WTC11 (cell line): ENCODE measurements at regions not wholly inside any gene's neighbourhood (a gene's known extent, or its start where the extent isn't known, plus 50 kb on each side); places are given as distances from the start of the nearest gene placed in this dataset.

Experiments used
- ATAC-seq: fragments of 200-7000 bp; cut with Tn5 transposase; 2 replicates; pipeline ENCODE4 v1.10.0; 2021; ENCODE audit warnings: mild to moderate bottlenecking, moderate library complexity
- CTCF ChIA-PET: fragments of 300-600 bp; sonication (Branson Sonifier 250); formaldehyde crosslinking; loops from one replicate; lab custom pipeline; 2021; ENCODE audit warnings: antibody characterized with exemption; lab: Charles Lee
- POLR2A ChIA-PET: fragments of 350-600 bp; sonication (Branson Sonifier 250); formaldehyde crosslinking; loops from one replicate; lab custom pipeline; 2021; ENCODE audit warnings: antibody characterized with exemption; lab: Charles Lee
- DNase-seq: peaks from one replicate; pipeline ENCODE4 v3.0.0; 2021; ENCODE audit warnings: low spot score
- H3K27ac Mint-ChIP-seq: 2 replicates; pipeline ENCODE4 v1.8.0; 2021; ENCODE audit warnings: mixed read lengths
- H3K27me3 Mint-ChIP-seq: 2 replicates; pipeline ENCODE4 v1.8.0; 2021; ENCODE audit warnings: low read depth, mild to moderate bottlenecking, moderate library complexity, mixed read lengths
- H3K36me3 Mint-ChIP-seq: 2 replicates; pipeline ENCODE4 v1.8.0; 2021; ENCODE audit warnings: mixed read lengths
- H3K4me1 Mint-ChIP-seq: 2 replicates; pipeline ENCODE4 v1.8.0; 2022; ENCODE audit warnings: mixed read lengths
- H3K4me3 Mint-ChIP-seq: 2 replicates; pipeline ENCODE4 v1.8.0; 2021; ENCODE audit warnings: mild to moderate bottlenecking, moderate library complexity, mixed read lengths
- H3K9me3 Mint-ChIP-seq: 2 replicates; pipeline ENCODE4 v1.8.0; 2021; ENCODE audit warnings: mixed read lengths
- ARID4B ChIP-seq: sonication (generic); formaldehyde crosslinking; IDR thresholded peaks from 2 replicates; pipeline ENCODE4 v1.8.0; 2023; ENCODE audit warnings: missing genetic modification reagents, mild to moderate bottlenecking, borderline replicate concordance
- ATF2 ChIP-seq: sonication (generic); formaldehyde crosslinking; IDR thresholded peaks from 2 replicates; pipeline ENCODE4 v1.8.1; 2022; ENCODE audit warnings: low read depth, missing genetic modification reagents, borderline replicate concordance
- ATF3 ChIP-seq: sonication (generic); formaldehyde crosslinking; conservative IDR thresholded peaks from 2 replicates; pipeline ENCODE4 v1.8.1; 2022; ENCODE audit warnings: mild to moderate bottlenecking, missing genetic modification reagents
- CBFB ChIP-seq: sonication (generic); formaldehyde crosslinking; IDR thresholded peaks from 2 replicates; pipeline ENCODE4 v1.8.1; 2022; ENCODE audit warnings: mild to moderate bottlenecking, low read depth, missing genetic modification reagents
- E2F5 ChIP-seq: sonication (generic); formaldehyde crosslinking; IDR thresholded peaks from 2 replicates; pipeline ENCODE4 v1.8.1; 2022; ENCODE audit warnings: mild to moderate bottlenecking, moderate library complexity, missing genetic modification reagents
- ERG ChIP-seq: fragments of 250-450 bp; sonication (Bioruptor Pico); IDR thresholded peaks from 2 replicates; pipeline ENCODE4 v1.8.0; 2021; ENCODE audit warnings: mild to moderate bottlenecking
- ESRRA ChIP-seq: sonication (generic); formaldehyde crosslinking; IDR thresholded peaks from 2 replicates; pipeline ENCODE4 v1.8.1; 2022; ENCODE audit warnings: mild to moderate bottlenecking, missing genetic modification reagents, borderline replicate concordance
- FOXK1 ChIP-seq: sonication (generic); formaldehyde crosslinking; IDR thresholded peaks from 2 replicates; pipeline ENCODE4 v1.8.0; 2022; ENCODE audit warnings: mild to moderate bottlenecking, moderate library complexity, missing genetic modification reagents
- FOXP4 ChIP-seq: sonication (generic); formaldehyde crosslinking; IDR thresholded peaks from 2 replicates; pipeline ENCODE4 v1.8.0; 2022; ENCODE audit warnings: mild to moderate bottlenecking, missing genetic modification reagents
- GABPB1 ChIP-seq: sonication (generic); formaldehyde crosslinking; IDR thresholded peaks from 2 replicates; pipeline ENCODE4 v1.8.1; 2023; ENCODE audit warnings: mild to moderate bottlenecking, missing genetic modification reagents
- HMGXB4 ChIP-seq: sonication (generic); formaldehyde crosslinking; IDR thresholded peaks from 2 replicates; pipeline ENCODE4 v1.8.1; 2023; ENCODE audit warnings: mild to moderate bottlenecking, moderate library complexity, missing genetic modification reagents
- IRF2 ChIP-seq: sonication (generic); formaldehyde crosslinking; IDR thresholded peaks from 2 replicates; pipeline ENCODE4 v1.8.0; 2022; ENCODE audit warnings: low read depth, missing genetic modification reagents, borderline replicate concordance
- JAZF1 ChIP-seq: fragments of 250-450 bp; sonication (Bioruptor Pico); IDR thresholded peaks from 2 replicates; pipeline ENCODE4 v1.9.0; 2021; ENCODE audit warnings: moderate library complexity, mild to moderate bottlenecking, inconsistent platforms
- KAT7 ChIP-seq: sonication (generic); formaldehyde crosslinking; IDR thresholded peaks from 2 replicates; pipeline ENCODE4 v1.8.1; 2023; ENCODE audit warnings: missing genetic modification reagents, mild to moderate bottlenecking, borderline replicate concordance
- MLX ChIP-seq: sonication (generic); formaldehyde crosslinking; IDR thresholded peaks from 2 replicates; pipeline ENCODE4 v1.8.1; 2023; ENCODE audit warnings: mild to moderate bottlenecking, missing genetic modification reagents, moderate library complexity
- NR3C1 ChIP-seq: sonication (generic); formaldehyde crosslinking; conservative IDR thresholded peaks from 2 replicates; pipeline ENCODE4 v1.8.1; 2023; ENCODE audit warnings: low read depth, mild to moderate bottlenecking, missing genetic modification reagents
- OVOL2 ChIP-seq: fragments of 250-450 bp; sonication (Bioruptor Pico); IDR thresholded peaks from 2 replicates; pipeline ENCODE4 v1.9.0; 2021; ENCODE audit warnings: mild to moderate bottlenecking, borderline replicate concordance
- PRRX2 ChIP-seq: fragments of 250-450 bp; sonication (Bioruptor Pico); IDR thresholded peaks from 2 replicates; pipeline ENCODE4 v1.8.0; 2021; ENCODE audit warnings: mild to moderate bottlenecking
- SMAD4 ChIP-seq: sonication (generic); formaldehyde crosslinking; IDR thresholded peaks from 2 replicates; pipeline ENCODE4 v1.8.0; 2022; ENCODE audit warnings: mild to moderate bottlenecking, missing genetic modification reagents
- SOX15 ChIP-seq: fragments of 250-450 bp; sonication (Bioruptor Pico); IDR thresholded peaks from 2 replicates; pipeline ENCODE4 v1.9.0; 2021; ENCODE audit warnings: mild to moderate bottlenecking
- SP1 ChIP-seq: sonication (generic); formaldehyde crosslinking; conservative IDR thresholded peaks from 2 replicates; pipeline ENCODE4 v1.8.1; 2022; ENCODE audit warnings: missing genetic modification reagents
- TEAD1 ChIP-seq: sonication (generic); formaldehyde crosslinking; IDR thresholded peaks from 2 replicates; pipeline ENCODE4 v1.8.0; 2022; ENCODE audit warnings: mild to moderate bottlenecking, missing genetic modification reagents
- ZNF138 ChIP-seq: sonication (generic); formaldehyde crosslinking; conservative IDR thresholded peaks from 2 replicates; pipeline ENCODE4 v1.8.1; 2022; ENCODE audit warnings: mild to moderate bottlenecking, moderate library complexity, missing genetic modification reagents
- ZNF232 ChIP-seq: sonication (generic); formaldehyde crosslinking; IDR thresholded peaks from 2 replicates; pipeline ENCODE4 v1.8.0; 2022; ENCODE audit warnings: mild to moderate bottlenecking, missing genetic modification reagents

- peaks cover 6% of the 10 kb centered on the region; the same call in 1 of the 2 replicates for H3K36me3 Mint-ChIP-seq
- peaks cover 27% of the 10 kb centered on the region for H3K9me3 Mint-ChIP-seq
- H3K4me1 Mint-ChIP-seq: peaks cover 25% of the 10 kb centered on the region
- no peak for DNase-seq
- ChIA-PET POLR2A (no interaction called here), CTCF (interaction anchor here (0.6 to 1.5 kb wide), 2 partner anchors 146 to 173 kb away, joined by 3 to 5 read pairs; no protein-coding TSS in a partner anchor)
- no peak for TF ChIP-seq ARID4B (CRISPR knock-in tag)
- TF ChIP-seq PRRX2 (CRISPR knock-in tag): no peak
- no peak for TF ChIP-seq KAT7
- no peak for TF ChIP-seq E2F5 (CRISPR knock-in tag)
- TF ChIP-seq CBFB (CRISPR knock-in tag): no peak
- TF ChIP-seq ZNF138 (CRISPR knock-in tag): no peak
- no peak for TF ChIP-seq SOX15
- TF ChIP-seq SP1 (CRISPR knock-in tag): no peak
- no peak for TF ChIP-seq GABPB1
- no peak for TF ChIP-seq ZNF232 (CRISPR knock-in tag)
- ATAC-seq: no peak
- no peak overlapping the region for H3K4me3 Mint-ChIP-seq
- no peaks in the 10 kb centered on the region for H3K27me3 Mint-ChIP-seq
- no peak overlapping the region for H3K27ac Mint-ChIP-seq
These were observed 58.6 kb upstream of the LIFR start for GRCh38 chr5:38615042-38615441.

- H3K27me3 Mint-ChIP-seq: no peaks in the 10 kb centered on the region
- TF ChIP-seq ESRRA (CRISPR knock-in tag) (no peak), JAZF1 (CRISPR knock-in tag) (no peak), ATF3 (no peak), FOXK1 (CRISPR knock-in tag) (no peak), SMAD4 (CRISPR knock-in tag) (no peak), ERG (CRISPR knock-in tag) (no peak), NR3C1 (CRISPR knock-in tag) (no peak), ATF2 (CRISPR knock-in tag) (no peak), HMGXB4 (CRISPR knock-in tag) (no peak), FOXP4 (CRISPR knock-in tag) (no peak), TEAD1 (CRISPR knock-in tag) (no peak), GABPB1 (no peak), IRF2 (CRISPR knock-in tag) (no peak), OVOL2 (CRISPR knock-in tag) (no peak), MLX (CRISPR knock-in tag) (no peak)
These were observed 59.6 kb upstream of the LIFR start for GRCh38 chr5:38615981-38616451.

More at GRCh38 chr5:38615981-38616451, 59.6 kb upstream of the LIFR start:
- peaks cover 9% of the 10 kb centered on the region for H3K36me3 Mint-ChIP-seq
- ChIA-PET CTCF (no interaction called here), POLR2A (no interaction called here)
- H3K4me1 Mint-ChIP-seq: peaks cover 25% of the 10 kb centered on the region
- no peak overlapping the region for H3K27ac Mint-ChIP-seq
- ATAC-seq (no peak), DNase-seq (no peak)
- H3K9me3 Mint-ChIP-seq: peaks cover 35% of the 10 kb centered on the region
- no peak overlapping the region for H3K4me3 Mint-ChIP-seq
